HG03469 (cell line): ENCODE measurements at regions not wholly inside any gene's neighbourhood (a gene's known extent, or its start where the extent isn't known, plus 50 kb on each side); places are given as distances from the start of the nearest gene placed in this dataset.
"Not testable (repeated sequence)": the region's sequence is repeated elsewhere in the genome, so short reads cannot be mapped to it uniquely, and the experiment has no call there.

Source experiments
- ATAC-seq: cut with Tn5 transposase; IDR thresholded peaks from one replicate; pipeline ENCODE4 v1.9.1; 2021; ENCODE audit warnings: mild to moderate bottlenecking, moderate library complexity, moderate number of reproducible peaks; ENCODE audit not compliant: unreplicated experiment

- ATAC-seq: no peak
Observed at GRCh38 chr1:181170194-181170593, 81.7 kb downstream of the IER5 start.

- ATAC-seq: no peak
Observed at GRCh38 chr1:181172082-181172481, 83.6 kb downstream of the IER5 start.

- ATAC-seq: no peak
Observed at GRCh38 chr1:181173761-181174447, 85.4 kb downstream of the IER5 start.

- no peak for ATAC-seq
Observed at GRCh38 chr1:181174861-181175260, 86.4 kb downstream of the IER5 start.

GRCh38 chr1:181175356-181175910 lies 86.9 kb downstream of the IER5 start:
- ATAC-seq: no peak

- ATAC-seq: no peak
Observed at GRCh38 chr1:181175955-181176354, 87.5 kb downstream of the IER5 start.

DNA sequence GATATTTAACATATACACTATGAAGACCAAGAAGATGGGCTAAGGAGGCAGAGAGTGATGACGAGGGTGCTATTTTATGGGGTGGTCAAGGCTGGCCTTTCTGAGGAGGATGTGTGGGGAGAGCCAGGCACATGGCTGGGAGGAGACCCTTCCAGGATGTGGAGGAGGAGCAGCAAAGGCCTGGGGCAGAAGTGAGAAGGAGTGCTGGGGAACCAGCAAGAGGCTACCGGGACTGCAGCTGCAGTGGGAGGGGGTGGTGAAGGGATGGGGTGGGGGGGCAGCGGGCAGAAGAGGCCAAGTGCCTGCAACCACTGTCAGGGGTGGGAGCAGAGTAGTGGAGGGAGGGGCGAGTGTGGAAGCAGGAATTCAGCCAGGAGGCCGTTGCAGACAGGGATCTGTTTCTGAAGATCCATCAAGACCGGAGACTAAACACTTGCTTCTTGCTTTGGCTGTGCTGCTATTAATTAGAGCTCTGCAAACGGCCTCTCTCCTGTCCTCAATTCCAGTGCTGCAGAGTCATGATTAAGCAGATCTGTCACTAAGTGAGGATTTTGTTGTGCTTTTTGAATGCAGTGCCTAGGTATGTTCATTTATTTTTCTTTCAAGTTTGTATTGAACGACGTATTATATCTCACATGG lies 89.9 kb downstream of the IER5 start:
- no peak for ATAC-seq

GRCh38 chr1:181179279-181179986 lies 90.9 kb downstream of the IER5 start:
- no peak for ATAC-seq

GRCh38 chr1:181179987-181180365 lies 91.5 kb downstream of the IER5 start:
- no peak for ATAC-seq

- ATAC-seq: no peak
Observed at GRCh38 chr1:181180407-181181031, 92.0 kb downstream of the IER5 start.

- ATAC-seq: no peak
Observed at GRCh38 chr1:181181792-181182585, 93.5 kb downstream of the IER5 start.

DNA sequence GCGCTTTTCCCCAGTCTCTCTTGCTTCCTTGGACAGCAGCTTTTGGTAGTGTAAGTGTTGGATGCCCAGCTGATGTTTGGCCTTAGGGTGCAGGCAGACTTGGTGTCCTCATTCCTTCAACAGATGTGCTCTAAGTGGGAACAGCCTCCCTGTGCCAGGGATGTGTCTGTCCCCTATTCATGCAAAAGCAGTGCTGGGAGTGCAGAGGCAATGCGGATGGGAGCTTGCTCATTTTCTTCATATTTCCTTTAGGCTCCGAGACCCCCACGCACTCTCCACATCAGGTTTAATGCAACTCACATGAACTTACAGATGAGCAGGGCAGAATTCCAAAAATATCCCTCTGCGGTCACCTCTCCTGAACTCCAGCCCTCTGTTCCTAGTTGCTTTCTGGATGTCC lies 96.1 kb downstream of the IER5 start:
- ATAC-seq: no peak

DNA sequence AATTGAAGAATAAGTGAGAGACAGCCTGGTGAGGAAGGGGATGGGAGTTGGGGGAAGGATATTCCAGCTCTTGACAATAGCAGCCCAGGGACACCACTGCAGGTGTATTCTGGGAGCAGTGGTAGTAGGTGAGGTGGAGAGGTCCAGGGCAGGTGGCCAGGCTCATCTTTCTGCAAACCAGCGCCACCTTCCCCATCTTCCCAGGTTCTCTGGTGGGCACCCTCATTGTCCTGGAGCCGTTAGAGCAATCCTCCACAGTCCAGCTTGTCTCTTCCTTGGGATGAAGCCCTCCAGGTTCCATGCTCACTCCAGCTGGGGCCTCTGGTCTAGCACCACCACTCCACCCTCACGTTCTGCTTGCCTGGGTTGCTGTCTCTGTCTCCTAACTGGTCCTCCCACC lies 97.0 kb downstream of the IER5 start:
- no peak for ATAC-seq

DNA sequence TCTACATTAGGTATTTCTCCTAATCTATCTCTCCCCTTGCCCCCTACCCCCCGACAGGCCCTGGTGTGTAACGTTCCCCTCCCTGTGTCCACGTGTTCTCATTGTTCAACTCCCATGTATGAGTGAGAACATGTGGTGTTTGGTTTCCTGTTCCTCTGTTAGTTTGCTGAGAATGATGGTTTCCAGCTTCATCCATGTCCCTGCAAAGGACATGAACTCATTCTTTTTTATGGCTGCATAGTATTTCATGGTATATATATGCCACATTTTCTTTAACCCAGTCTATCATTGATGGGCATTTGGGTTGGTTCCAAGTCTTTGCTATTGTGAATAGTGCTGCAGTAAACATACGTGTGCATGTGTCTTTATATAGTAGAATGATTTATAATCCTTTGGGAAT lies 97.6 kb downstream of the IER5 start:
- not testable (repeated sequence) for ATAC-seq

- no peak for ATAC-seq
Observed at GRCh38 chr1:181187337-181188126, 99.0 kb downstream of the IER5 start.

DNA sequence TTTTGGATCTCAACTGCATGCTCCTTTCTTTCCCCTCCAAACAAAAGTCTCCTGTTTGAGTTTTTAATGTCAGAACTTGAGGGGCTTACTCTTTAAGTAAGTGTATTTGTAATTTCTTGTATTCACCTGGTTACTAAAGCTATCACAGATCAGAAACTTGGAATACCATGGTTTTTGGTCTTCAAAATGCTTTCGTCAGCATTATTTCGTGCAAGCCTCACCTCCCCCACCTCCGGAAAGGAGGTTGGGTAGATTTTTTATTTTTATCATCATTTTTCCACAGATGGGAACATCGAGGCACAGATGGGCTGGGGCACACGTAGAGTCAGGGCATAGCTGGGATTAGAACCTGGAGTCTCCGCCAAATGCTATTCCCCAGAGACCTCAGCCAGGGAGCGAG lies 100.7 kb downstream of the IER5 start:
- no peak for ATAC-seq

DNA sequence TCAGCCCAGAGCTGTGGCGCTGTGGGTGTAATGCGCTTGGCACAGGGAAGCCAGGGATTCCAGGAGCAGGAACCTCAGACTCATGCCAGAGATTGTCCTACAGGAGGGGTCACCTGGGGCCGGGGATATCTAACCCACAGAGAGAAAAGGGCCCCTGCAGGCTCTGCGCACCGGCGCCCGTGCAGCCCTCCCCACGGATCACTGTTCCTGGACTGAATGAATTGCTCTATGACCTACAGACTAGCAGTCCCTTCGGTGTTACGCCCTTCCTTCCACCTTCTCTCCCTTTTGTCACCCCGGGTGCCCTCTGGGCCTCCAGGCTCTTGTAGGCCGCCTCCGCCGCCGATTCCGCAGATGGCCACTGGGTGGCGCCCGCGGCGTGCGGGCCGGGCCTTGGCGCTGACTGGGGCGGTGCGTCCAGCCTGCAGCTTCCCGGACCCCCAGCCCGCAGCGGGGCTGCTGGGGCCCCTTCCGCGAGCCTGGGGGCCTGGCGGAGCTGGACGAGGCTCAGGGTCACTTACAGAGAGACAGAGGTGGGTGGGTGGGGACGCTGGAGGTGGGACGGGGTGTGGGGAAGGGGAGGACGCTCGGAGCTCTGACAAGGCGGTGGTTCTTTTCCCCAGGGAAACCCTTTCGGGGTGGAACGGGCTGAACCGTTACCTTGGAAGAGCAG lies 101.3 kb downstream of the IER5 start:
- ATAC-seq: no peak

DNA sequence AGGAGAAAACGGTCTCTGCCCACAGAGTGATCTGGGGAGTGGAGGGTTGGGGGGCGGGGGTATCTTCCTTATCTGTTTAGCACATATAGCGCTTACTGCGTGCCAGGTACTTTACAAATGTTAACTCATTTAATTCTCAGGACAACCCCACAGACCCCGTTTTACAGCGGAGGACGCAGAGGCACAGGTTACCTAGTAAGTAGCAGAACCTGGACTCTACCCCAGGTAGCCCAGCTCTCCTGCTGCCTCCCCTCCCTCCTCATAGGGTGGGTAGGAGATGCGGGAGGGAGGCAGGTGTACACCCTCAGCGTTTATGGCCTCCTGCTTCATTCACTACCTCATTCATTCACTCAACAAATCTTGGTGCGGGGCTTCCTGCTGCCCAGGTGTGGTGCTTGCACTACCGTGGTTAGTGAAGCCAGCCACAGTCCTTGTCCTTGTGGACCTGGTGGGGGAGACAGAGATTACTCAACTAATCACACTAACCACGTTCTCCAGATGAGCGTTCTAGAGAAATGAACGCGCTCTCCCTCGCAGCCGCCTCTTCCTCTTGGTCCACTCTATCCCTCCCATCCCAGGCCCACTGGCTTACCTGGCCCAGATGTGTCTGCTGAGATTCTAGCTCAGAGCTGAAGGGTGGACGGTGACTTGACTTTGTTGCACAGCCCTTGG lies 102.0 kb downstream of the IER5 start:
- ATAC-seq: no peak
